ENCODE measurements at regions not wholly inside any gene's neighbourhood (a gene's known extent, or its start where the extent isn't known, plus 50 kb on each side); places are given as distances from the start of the nearest gene placed in this dataset.

DNA sequence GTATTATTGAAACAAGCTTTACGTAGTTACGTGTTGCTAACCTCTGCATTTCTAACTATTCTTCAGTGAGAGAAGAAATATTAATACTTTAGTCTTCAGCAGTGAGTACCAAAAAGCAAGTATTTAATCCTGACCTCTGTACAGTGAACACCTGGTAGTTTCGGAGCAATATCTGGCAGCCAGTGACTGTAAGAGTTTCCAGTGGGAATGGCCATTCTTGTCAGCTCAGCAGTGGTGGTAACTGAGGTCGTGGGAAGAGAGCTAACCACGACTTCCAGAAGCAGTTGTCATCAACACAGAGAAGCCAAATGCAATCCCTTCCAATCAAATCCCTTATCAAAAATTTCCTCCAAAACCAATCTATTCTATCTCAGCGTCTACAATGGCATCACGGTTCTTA, 1500.2 kb upstream of the FLRT2 start:
- TF ChIP-seq, protein P1, sequence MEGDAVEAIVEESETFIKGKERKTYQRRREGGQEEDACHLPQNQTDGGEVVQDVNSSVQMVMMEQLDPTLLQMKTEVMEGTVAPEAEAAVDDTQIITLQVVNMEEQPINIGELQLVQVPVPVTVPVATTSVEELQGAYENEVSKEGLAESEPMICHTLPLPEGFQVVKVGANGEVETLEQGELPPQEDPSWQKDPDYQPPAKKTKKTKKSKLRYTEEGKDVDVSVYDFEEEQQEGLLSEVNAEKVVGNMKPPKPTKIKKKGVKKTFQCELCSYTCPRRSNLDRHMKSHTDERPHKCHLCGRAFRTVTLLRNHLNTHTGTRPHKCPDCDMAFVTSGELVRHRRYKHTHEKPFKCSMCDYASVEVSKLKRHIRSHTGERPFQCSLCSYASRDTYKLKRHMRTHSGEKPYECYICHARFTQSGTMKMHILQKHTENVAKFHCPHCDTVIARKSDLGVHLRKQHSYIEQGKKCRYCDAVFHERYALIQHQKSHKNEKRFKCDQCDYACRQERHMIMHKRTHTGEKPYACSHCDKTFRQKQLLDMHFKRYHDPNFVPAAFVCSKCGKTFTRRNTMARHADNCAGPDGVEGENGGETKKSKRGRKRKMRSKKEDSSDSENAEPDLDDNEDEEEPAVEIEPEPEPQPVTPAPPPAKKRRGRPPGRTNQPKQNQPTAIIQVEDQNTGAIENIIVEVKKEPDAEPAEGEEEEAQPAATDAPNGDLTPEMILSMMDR (IDR thresholded peaks at IDR 0.05): no peak
- TF ChIP-seq POLR2A (IDR thresholded peaks at IDR 0.05) (no peak), EP300 (IDR thresholded peaks at IDR 0.05; ENCODE audit: low read depth) (no peak)

All from transverse colon (tissue), 3 donors.